IMR-90 (cell line): ENCODE measurements at regions not wholly inside any gene's neighbourhood (a gene's known extent, or its start where the extent isn't known, plus 50 kb on each side); places are given as distances from the start of the nearest gene placed in this dataset.

Experiments used
- ATAC-seq: fragments of 200-7000 bp; cut with Tn5 transposase; 2 replicates; pipeline ENCODE4 v1.9.1; 2020; ENCODE audit warnings: low read depth, mild to moderate bottlenecking, moderate library complexity
- BruUV-seq: library from RNA; stranded (reverse); fragments of 400-500 nt; replicated peaks from 2 replicates; lab custom pipeline; 2021; lab: Mats Ljungman, UMichigan
- CTCF ChIA-PET: fragments of 300-600 bp; formaldehyde crosslinking; extraction: SDS; loops from one replicate; lab custom pipeline; 2021; ENCODE audit warnings: antibody characterized with exemption; lab: Yijun Ruan, JAX
- POLR2A ChIA-PET: fragments of 300-600 bp; sonication (Branson Sonifier 250); formaldehyde crosslinking; loops from one replicate; lab custom pipeline; 2022; ENCODE audit warnings: antibody characterized with exemption; ENCODE audit not compliant: unreplicated experiment; lab: Charles Lee
- DNase-seq: peaks from one replicate; pipeline ENCODE4 v3.0.0; 2013
- H2AFZ ChIP-seq: replicated peaks from 2 replicates; pipeline ENCODE3; 2013; ENCODE audit warnings: low read length, mild to moderate bottlenecking; ENCODE audit not compliant: poor library complexity
- H2AK5ac ChIP-seq: 2 replicates; pipeline ENCODE4 v1.6.1; 2013; ENCODE audit warnings: low read depth, low read length, inconsistent platforms
- H2AK9ac ChIP-seq: replicated peaks from 2 replicates; pipeline ENCODE3; 2013; ENCODE audit warnings: mild to moderate bottlenecking, low read depth, low read length, moderate library complexity; ENCODE audit not compliant: poor library complexity
- H2BK120ac ChIP-seq: 2 replicates; pipeline ENCODE4 v1.6.1; 2013; ENCODE audit warnings: low read depth, low read length, inconsistent platforms
- H2BK15ac ChIP-seq: 3 replicates; pipeline ENCODE4 v1.6.1; 2013; ENCODE audit warnings: low read depth, low read length, inconsistent platforms
- H2BK20ac ChIP-seq: 2 replicates; pipeline ENCODE4 v1.6.1; 2013; ENCODE audit warnings: low read depth, mild to moderate bottlenecking, inconsistent platforms, low read length, moderate library complexity
- H2BK5ac ChIP-seq: 2 replicates; pipeline ENCODE4 v1.6.1; 2013; ENCODE audit warnings: mild to moderate bottlenecking, low read depth, low read length, inconsistent platforms; ENCODE audit not compliant: poor library complexity, severe bottlenecking
- H3K14ac ChIP-seq: replicated peaks from 2 replicates; pipeline ENCODE4 v1.6.1; 2013; ENCODE audit warnings: low read depth, low read length, inconsistent platforms
- H3K18ac ChIP-seq: 2 replicates; pipeline ENCODE4 v1.6.1; 2013; ENCODE audit warnings: low read depth, low read length, control low read depth
- H3K23ac ChIP-seq: 2 replicates; pipeline ENCODE4 v1.6.1; 2013; ENCODE audit warnings: low read depth, low read length, inconsistent platforms
- H3K27ac ChIP-seq: 2 replicates; pipeline ENCODE4 v1.5.1; 2013; ENCODE audit warnings: mild to moderate bottlenecking, control low read depth, low read length; ENCODE audit not compliant: insufficient read depth
- H3K27me3 ChIP-seq: 2 replicates; pipeline ENCODE4 v1.6.1; 2013; ENCODE audit warnings: low read length; ENCODE audit not compliant: control insufficient read depth, insufficient read depth
- H3K36me3 ChIP-seq: 2 replicates; pipeline ENCODE4 v1.6.1; 2013; ENCODE audit warnings: low read length, mixed read lengths; ENCODE audit not compliant: control insufficient read depth, insufficient read depth
- H3K4ac ChIP-seq: 2 replicates; pipeline ENCODE4 v1.6.1; 2013; ENCODE audit warnings: low read depth, low read length, inconsistent platforms
- H3K4me1 ChIP-seq: 2 replicates; pipeline ENCODE4 v1.6.1; 2013; ENCODE audit warnings: low read length, mixed read lengths; ENCODE audit not compliant: control insufficient read depth, insufficient read depth
- H3K4me2 ChIP-seq: 2 replicates; pipeline ENCODE4 v1.6.1; 2013; ENCODE audit warnings: low read depth, mild to moderate bottlenecking, control low read depth, low read length, moderate library complexity
- H3K4me3 ChIP-seq: 2 replicates; pipeline ENCODE4 v1.5.1; 2013; ENCODE audit warnings: low read depth, mild to moderate bottlenecking, control low read depth, low read length, moderate library complexity; ENCODE audit not compliant: insufficient read depth
- H3K56ac ChIP-seq: 2 replicates; pipeline ENCODE4 v1.6.1; 2013; ENCODE audit warnings: low read length, inconsistent platforms; ENCODE audit not compliant: insufficient read depth; ENCODE audit errors: extremely low read depth
- H3K79me1 ChIP-seq, 2 experiments: 2 replicates each; pipeline ENCODE4 v1.6.1; 2013; ENCODE audit warnings: low read length in 2 of 2, inconsistent platforms in 1 of 2, low read depth in 1 of 2
- H3K9ac ChIP-seq: 2 replicates; pipeline ENCODE4 v1.6.1; 2013; ENCODE audit warnings: low read depth, low read length, control low read depth
- H3K9me1 ChIP-seq: 2 replicates; pipeline ENCODE4 v1.6.1; 2013; ENCODE audit warnings: low read length, inconsistent platforms; ENCODE audit not compliant: insufficient read depth
- H3K9me3 ChIP-seq: 2 replicates; pipeline ENCODE4 v1.6.1; 2013; ENCODE audit warnings: low read length; ENCODE audit not compliant: control insufficient read depth, insufficient read depth
- H4K20me1 ChIP-seq: 2 replicates; pipeline ENCODE4 v1.6.1; 2013; ENCODE audit warnings: low read length, inconsistent platforms; ENCODE audit not compliant: insufficient read depth
- H4K5ac ChIP-seq: 2 replicates; pipeline ENCODE4 v1.6.1; 2013; ENCODE audit warnings: mild to moderate bottlenecking, low read depth, low read length, control low read depth
- H4K8ac ChIP-seq, 2 experiments: 2 replicates each; pipeline ENCODE4 v1.6.1; 2013; ENCODE audit warnings: low read depth in 2 of 2, low read length in 2 of 2, control low read depth in 1 of 2, inconsistent platforms in 1 of 2
- H4K91ac ChIP-seq: 2 replicates; pipeline ENCODE4 v1.6.1; 2013; ENCODE audit warnings: low read depth, low read length, inconsistent platforms; ENCODE audit not compliant: insufficient read depth
- CEBPB ChIP-seq: IDR thresholded peaks from 2 replicates; pipeline ENCODE4 v1.6.1; 2012; ENCODE audit warnings: low read depth, low read length, improper control_type of control experiment
- CHD1 ChIP-seq: IDR thresholded peaks from 2 replicates; pipeline ENCODE4 v1.6.1; 2012; ENCODE audit warnings: low read depth, low read length, improper control_type of control experiment
- CTCF ChIP-seq: conservative IDR thresholded peaks from 2 replicates; pipeline ENCODE4 v1.5.1; 2012; ENCODE audit warnings: mild to moderate bottlenecking, low read depth, low read length, improper control_type of control experiment
- FOS ChIP-seq: fragments of 150-350 bp; IDR thresholded peaks from 2 replicates; pipeline ENCODE4 v1.6.1; 2016; ENCODE audit warnings: low read depth, low read length
- NFE2L2 ChIP-seq: fragments of 150-350 bp; IDR thresholded peaks from 2 replicates; pipeline ENCODE4 v1.6.1; 2016; ENCODE audit warnings: low read depth, mild to moderate bottlenecking, low read length
- RAD21 ChIP-seq: IDR thresholded peaks from 2 replicates; pipeline ENCODE4 v1.6.1; 2012; ENCODE audit warnings: low read length, improper control_type of control experiment
- RCOR1 ChIP-seq: IDR thresholded peaks from 2 replicates; pipeline ENCODE4 v1.6.1; 2012; ENCODE audit warnings: mild to moderate bottlenecking, low read length, improper control_type of control experiment; ENCODE audit not compliant: insufficient replicate concordance
- WGBS, 2 experiments: methylation state at CpG; one replicate each; pipeline versions ENCODE4 v1.1.5 to v1.1.7; 2013; ENCODE audit warnings: missing lambda C conversion rate in 2 of 2; ENCODE audit not compliant: insufficient read length in 1 of 2; ENCODE audit errors: extremely low coverage in 2 of 2; 5-methylcytosine and 5-hydroxymethylcytosine counted together
- dilution Hi-C: fragments of 300-500 bp; cut with HindIII; formaldehyde crosslinking; loops from one replicate; pipeline ENCODE4 v1.14.3; 2018; ENCODE audit warnings: low sequenced_read_pairs; ENCODE audit not compliant: unreplicated experiment
- in situ Hi-C: fragments of 300-500 bp; cut with MboI; formaldehyde crosslinking; loops from 3 replicates; pipeline ENCODE4 v1.14.3; 2019; ENCODE audit warnings: low sequenced_read_pairs, inconsistent platforms, mixed read lengths
- intact Hi-C: fragments of 100-400 bp; cut with micrococcal nuclease; formaldehyde crosslinking; loops from 2 replicates; pipeline ENCODE4 v1.10.0; 2022

GRCh38 chr6:94227741-94228140 is 808.4 kb upstream of the EPHA7 start:
- ATAC-seq, result no peak
- in situ Hi-C loops (no loop called here), intact Hi-C loops (no loop called here), dilution Hi-C loops (no loop called here)
- ChIA-PET CTCF (interaction anchor here (0.7 to 1.7 kb wide), 2 partner anchors 14 to 325 kb away, joined by 3 to 4 read pairs; no protein-coding TSS in a partner anchor), POLR2A (no interaction called here)
- Histone ChIP-seq H2AFZ (no peak overlapping the region), H4K8ac (no peak overlapping the region), H3K27ac (no peak overlapping the region), H4K20me1 (no peaks in the 10 kb centered on the region), H2BK15ac (no peak overlapping the region), H2AK9ac (no peak overlapping the region), H3K9ac (no peak overlapping the region), H2AK5ac (no peak overlapping the region), H3K36me3 (no peaks in the 10 kb centered on the region), H3K79me1 (no peaks in the 10 kb centered on the region), H3K56ac (no peak overlapping the region), H2BK5ac (no peak overlapping the region), H3K18ac (no peak overlapping the region), H3K23ac (no peak overlapping the region), H3K9me3 (no peaks in the 10 kb centered on the region), H3K4me3 (no peak overlapping the region), H4K5ac (no peak overlapping the region), H3K4me1 (no peaks in the 10 kb centered on the region), H2BK20ac (no peak overlapping the region), H3K27me3 (no peaks in the 10 kb centered on the region), H4K91ac (no peak overlapping the region), H2BK120ac (no peak overlapping the region), H3K9me1 (no peaks in the 10 kb centered on the region), H3K4ac (no peak overlapping the region), H3K14ac (no peak overlapping the region), H3K4me2 (no peak overlapping the region)
- DNase-seq, result no peak
- no CpG with 5 or more reads among the region's 4 CpGs for WGBS, 2 experiments
- TF ChIP-seq RCOR1 (no peak), FOS (no peak), CHD1 (no peak), RAD21 (no peak), CEBPB (no peak), CTCF (no peak), NFE2L2 (no peak)
- no TSS peak for BruUV-seq
